PC-9 (cell line): ENCODE measurements at regions not wholly inside any gene's neighbourhood (a gene's known extent, or its start where the extent isn't known, plus 50 kb on each side); places are given as distances from the start of the nearest gene placed in this dataset.

Source experiments
- EZH2 ChIP-seq: fragments of 200-600 bp; sonication (generic); IDR thresholded peaks from 2 replicates; pipeline ENCODE4 v1.8.0; 2017; ENCODE audit warnings: antibody characterized with exemption, low read depth
- TF ChIP-seq, protein P1 (sequence below): fragments of 200-600 bp; sonication (generic); conservative IDR thresholded peaks from 2 replicates; pipeline ENCODE4 v1.6.1; 2017; ENCODE audit warnings: mixed run types, antibody characterized with exemption, mild to moderate bottlenecking, moderate library complexity

DNA sequence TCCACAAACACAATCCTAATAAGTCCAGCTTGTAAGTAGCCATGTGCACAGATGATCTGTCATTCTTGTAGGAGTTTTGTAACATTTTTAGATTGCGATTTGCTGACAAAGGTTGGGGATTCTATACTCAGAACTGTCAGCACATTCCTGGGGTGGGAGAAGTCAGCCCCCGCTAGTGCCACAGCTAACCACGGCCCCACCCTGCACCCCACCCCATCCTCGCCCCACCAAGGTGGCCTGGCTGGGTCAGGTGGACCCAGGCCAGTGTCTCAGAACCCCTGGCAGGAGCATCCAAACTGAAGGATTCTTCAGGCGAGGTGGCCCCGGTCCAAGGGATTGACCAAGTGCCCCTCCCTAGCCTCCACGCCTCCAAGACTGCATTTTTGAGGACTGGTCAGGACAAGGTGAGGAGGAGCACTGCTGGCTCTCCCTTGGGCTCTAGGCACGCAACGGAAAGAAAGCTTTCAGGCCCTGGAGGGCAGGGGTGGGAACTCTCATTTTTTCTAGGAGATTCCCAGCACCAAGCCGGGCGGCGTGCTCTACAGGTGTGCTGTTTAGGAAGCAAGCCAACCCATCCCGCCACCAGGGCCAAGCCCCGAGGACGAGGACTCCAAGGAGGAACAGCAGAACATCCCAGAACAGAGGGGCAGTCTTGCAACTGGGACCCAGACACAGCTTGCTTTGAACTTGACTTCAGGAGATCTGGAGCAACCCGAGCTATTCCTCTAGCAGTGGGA is 172.8 kb downstream of the BCL11B start:
- TF ChIP-seq, protein P1, sequence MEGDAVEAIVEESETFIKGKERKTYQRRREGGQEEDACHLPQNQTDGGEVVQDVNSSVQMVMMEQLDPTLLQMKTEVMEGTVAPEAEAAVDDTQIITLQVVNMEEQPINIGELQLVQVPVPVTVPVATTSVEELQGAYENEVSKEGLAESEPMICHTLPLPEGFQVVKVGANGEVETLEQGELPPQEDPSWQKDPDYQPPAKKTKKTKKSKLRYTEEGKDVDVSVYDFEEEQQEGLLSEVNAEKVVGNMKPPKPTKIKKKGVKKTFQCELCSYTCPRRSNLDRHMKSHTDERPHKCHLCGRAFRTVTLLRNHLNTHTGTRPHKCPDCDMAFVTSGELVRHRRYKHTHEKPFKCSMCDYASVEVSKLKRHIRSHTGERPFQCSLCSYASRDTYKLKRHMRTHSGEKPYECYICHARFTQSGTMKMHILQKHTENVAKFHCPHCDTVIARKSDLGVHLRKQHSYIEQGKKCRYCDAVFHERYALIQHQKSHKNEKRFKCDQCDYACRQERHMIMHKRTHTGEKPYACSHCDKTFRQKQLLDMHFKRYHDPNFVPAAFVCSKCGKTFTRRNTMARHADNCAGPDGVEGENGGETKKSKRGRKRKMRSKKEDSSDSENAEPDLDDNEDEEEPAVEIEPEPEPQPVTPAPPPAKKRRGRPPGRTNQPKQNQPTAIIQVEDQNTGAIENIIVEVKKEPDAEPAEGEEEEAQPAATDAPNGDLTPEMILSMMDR: no peak
- TF ChIP-seq EZH2: no peak
